AML-193 (cell line): ENCODE measurements at regions not wholly inside any gene's neighbourhood (a gene's known extent, or its start where the extent isn't known, plus 50 kb on each side); places are given as distances from the start of the nearest gene placed in this dataset.
"Not testable (repeated sequence)": the region's sequence is repeated elsewhere in the genome, so short reads cannot be mapped to it uniquely, and the experiment has no call there.

Source experiments
- DNase-seq, 2 experiments: peaks; one replicate each; lab custom pipeline; 2025; lab: John Stamatoyannopoulos, UW

GRCh38 chr2:132068407-132068806 lies 93.3 kb downstream of the ANKRD30BL start:
- DNase-seq, result not testable (repeated sequence)

DNA sequence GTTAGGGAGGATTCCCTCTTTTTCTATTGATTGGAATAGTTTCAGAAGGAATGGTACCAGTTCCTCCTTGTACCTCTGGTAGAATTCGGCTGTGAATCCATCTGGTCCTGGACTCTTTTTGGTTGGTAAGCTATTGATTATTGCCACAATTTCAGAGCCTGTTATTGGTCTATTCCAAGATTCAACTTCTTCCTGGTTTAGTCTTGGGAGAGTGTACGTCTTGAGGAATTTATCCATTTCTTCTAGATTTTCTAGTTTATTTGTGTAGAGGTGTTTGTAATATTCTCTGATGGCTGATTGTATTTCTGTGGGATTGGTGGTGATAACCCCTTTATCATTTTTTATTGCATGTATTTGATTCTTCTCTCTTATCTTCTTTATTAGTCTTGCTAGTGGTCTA lies 96.4 kb downstream of the ANKRD30BL start:
- DNase-seq, result not testable (repeated sequence)

GRCh38 chr2:132039609-132040236 lies 122.0 kb downstream of the ANKRD30BL start:
- DNase-seq, result not testable (repeated sequence)

DNA sequence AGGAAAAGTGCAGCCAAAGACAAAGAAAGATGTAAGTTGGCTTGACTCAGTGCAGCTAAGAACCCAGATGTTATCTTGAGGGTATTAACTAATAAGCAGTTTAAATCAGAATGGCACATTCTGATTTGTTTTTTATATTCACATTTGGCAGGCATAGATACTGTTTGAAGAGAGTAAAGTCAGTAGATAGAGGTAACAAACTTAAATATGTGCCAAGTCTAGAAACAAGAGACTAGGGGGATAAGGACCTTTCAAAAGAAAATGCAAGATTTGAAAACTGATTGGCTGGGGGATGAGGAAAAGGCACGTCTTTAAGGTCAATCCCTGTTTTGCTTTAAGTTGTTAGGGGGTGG lies 122.9 kb downstream of the ANKRD30BL start:
- not testable (repeated sequence) for DNase-seq

DNA sequence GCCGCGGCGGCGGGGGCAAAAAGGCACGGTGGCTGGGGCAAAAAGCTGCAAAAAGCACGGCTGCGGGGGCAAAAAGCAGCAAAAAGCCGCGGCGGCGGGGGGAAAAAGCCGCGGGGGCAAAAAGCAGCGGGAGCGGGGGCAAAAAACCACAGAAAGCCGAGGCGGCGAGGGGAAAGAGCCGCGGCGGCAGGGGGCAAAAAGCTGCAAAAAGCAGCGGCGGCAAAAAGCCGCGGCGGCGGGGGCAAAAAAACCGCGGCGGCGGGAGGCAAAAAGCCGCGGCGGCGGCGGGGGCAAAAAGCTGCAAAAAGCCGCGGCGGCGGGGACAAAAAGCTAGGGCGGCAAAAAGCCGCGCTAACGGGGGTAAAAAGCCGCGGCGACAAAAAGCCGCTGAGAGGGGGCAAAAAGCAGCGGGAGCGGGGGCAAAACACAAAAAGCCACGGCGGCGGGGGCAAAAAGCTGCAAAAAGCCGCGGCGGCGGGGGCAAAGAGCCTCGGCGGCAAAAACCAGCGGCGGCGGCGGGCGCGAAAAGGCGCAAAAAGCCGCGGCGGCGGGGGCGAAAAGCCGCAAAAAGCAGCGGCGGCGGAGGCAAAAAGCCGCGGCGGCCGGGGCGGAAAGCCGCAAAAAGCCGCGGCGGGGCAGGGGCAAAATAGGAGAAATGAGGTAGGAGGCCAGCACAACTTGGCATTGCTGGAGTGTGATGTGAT lies 123.4 kb downstream of the ANKRD30BL start:
- no peak for DNase-seq

DNA sequence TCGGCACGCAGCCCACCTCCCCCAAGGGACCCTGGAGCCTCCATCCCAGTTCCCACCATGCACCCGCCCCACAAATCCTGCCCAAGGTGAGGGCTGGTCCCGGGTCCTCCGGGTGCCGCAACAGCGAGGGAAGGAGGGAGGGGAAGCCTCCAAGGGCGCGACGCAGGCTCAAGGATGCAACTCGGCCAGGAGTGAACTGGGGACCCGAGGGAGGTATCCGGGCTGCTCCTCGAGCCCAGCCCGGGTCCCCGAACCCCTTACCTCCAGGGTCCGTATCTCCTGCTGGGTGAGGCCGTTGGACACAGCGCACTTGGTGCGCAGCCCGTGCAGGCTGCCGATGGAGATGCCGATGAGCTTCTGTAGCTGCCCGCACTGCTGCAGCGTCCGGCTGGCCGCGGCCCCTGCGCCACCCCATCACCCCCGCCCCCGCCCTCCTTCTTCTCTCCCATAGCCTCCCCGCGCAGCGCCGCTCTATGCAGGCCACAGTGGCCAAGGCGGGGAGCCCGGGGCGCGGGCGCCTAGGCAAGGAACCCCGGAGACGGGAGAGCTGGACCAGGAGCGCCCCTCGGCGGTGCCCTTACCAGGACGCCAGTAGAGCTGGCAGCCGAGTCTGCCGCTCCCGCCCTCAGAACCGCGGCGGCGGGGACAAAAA lies 124.1 kb downstream of the ANKRD30BL start:
- DNase-seq, result no peak

GRCh38 chr2:132034646-132035045 lies 127.1 kb downstream of the ANKRD30BL start:
- DNase-seq, result no peak

GRCh38 chr2:132033949-132034348 lies 127.8 kb downstream of the ANKRD30BL start:
- no peak for DNase-seq

DNA sequence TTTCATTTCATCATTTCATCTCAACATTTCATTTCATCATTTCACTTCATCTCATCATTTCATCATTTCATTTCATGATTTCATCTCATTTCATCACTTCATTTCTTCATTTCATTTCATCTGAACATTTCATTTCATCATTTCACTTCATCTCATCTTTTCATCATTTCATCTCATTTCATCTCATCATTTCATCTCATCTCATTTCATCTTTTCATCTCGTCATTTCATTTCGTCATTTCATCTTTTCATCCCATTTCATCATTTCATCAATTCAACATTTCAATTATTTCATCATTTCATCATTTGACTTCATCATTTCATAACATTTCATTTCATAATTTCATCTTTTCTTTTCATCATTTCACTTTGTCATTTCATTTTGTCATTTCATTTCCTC lies 128.4 kb downstream of the ANKRD30BL start:
- DNase-seq, result no peak

- DNase-seq, result not testable (repeated sequence)
These were observed 149.7 kb downstream of the ANKRD30BL start for GRCh38 chr2:132012046-132012445.

DNA sequence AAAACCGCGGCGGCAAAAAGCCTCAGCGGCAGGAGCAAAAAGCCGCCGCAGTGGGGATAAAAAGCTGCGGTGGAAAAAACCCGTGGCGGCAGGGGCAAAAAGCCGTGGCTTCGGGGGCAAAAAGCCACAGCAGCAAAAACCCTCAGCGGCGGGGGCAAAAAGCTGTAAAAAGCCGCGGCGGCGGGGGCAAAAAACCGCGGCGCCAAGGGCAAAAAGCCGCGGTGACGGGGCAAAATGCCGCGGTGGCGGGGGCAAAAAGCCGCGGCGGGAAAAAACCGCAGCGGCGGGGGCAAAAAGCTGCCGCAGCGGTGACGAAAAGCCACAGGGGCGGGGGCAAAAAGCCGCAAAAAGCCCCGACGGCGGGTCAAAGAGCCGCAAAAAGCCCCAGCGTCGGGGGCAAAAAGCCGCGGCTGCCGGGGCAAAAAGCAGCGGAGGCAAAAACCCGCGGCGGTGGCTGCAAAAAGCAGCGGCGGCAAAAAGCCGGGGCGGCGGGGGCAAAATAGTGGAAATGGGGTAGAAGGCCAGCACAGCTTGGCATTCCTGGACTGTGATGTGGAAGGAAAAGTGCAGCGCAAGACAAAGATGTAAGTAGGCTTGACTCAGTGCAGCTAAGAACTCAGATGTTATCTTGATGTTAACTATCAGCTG lies 151.8 kb downstream of the ANKRD30BL start:
- no peak for DNase-seq

GRCh38 chr2:132009177-132009873 lies 152.4 kb downstream of the ANKRD30BL start:
- DNase-seq, result no peak

GRCh38 chr2:131990751-131991150 lies 171.0 kb downstream of the ANKRD30BL start:
- DNase-seq, result not testable (repeated sequence)

- DNase-seq, result not testable (repeated sequence)
These were observed 195.1 kb downstream of the ANKRD30BL start for GRCh38 chr2:131966671-131967070.

GRCh38 chr2:131966256-131966655 lies 195.5 kb downstream of the ANKRD30BL start:
- no peak for DNase-seq

GRCh38 chr2:131958019-131958609 lies 203.6 kb downstream of the ANKRD30BL start:
- not testable (repeated sequence) for DNase-seq

DNA sequence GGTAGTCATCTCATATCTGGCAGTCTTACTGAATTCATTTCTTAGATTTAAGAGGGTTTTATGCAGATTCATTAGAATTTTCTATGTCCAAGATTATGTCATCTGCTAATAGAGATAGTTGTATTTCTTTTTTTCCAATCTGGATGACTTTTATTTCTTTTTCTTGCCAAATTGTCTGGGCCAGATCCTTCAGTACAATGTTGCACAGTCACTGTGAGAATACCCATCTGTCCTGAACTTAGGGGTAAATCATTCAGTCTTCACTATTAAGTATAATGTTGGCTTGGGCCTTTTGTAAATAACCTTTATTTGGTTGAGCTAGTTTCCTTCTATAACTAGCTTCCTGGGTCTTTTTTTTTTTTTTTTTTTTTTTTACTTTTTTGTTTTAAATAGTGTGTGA lies 213.1 kb downstream of the ANKRD30BL start:
- not testable (repeated sequence) for DNase-seq

DNA sequence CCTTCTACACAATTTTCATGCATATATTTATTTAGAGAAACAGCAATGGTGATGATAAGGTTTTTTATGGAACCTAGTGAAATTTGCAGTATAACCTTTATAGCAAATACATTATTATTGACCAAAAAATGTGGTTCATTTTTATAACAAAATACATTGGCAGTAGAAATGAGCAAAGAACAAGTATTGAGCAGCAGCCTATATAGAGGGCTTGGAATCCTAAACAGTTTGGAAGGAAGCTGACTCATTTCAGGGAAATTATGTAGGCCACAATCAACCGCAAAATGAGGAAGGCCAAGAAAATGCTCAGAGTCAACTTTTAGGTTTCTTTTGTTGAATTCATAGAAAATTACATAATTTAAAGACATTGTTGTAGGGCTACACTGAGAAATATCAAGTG lies 238.5 kb downstream of the ANKRD30BL start:
- DNase-seq, result peak; percentile 19 to 43

GRCh38 chr2:131922854-131923253 lies 238.9 kb downstream of the ANKRD30BL start:
- DNase-seq, result not testable (repeated sequence)
